GM21367 (cell line): ENCODE measurements at regions not wholly inside any gene's neighbourhood (a gene's known extent, or its start where the extent isn't known, plus 50 kb on each side); places are given as distances from the start of the nearest gene placed in this dataset.

Experiments used
- ATAC-seq: cut with Tn5 transposase; IDR thresholded peaks from one replicate; pipeline ENCODE4 v1.9.1; 2021; ENCODE audit not compliant: unreplicated experiment

GRCh38 chr1:209402697-209403096 lies 180.8 kb upstream of the CAMK1G start:
- ATAC-seq = no peak

DNA sequence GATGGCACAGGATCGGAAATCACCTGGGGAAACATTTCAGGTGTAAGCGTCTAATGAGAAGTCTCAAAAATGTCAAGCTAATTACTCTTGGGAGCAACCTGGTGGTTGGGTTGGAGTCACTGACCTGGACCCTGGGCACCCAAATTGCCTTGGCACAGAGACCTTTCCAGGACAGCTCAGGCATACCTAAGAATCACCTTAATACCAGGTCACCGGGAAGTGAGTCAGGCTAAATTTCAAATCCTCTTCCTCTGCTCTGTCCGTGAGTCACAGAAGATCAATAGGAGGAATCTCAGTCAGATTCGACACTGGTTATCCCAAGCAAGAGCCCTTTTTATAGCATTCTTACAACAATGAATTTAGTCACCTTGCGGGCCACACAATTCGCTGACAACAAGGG lies 179.6 kb upstream of the CAMK1G start:
- no peak for ATAC-seq

GRCh38 chr1:209404577-209404976 lies 178.9 kb upstream of the CAMK1G start:
- ATAC-seq = no peak

DNA sequence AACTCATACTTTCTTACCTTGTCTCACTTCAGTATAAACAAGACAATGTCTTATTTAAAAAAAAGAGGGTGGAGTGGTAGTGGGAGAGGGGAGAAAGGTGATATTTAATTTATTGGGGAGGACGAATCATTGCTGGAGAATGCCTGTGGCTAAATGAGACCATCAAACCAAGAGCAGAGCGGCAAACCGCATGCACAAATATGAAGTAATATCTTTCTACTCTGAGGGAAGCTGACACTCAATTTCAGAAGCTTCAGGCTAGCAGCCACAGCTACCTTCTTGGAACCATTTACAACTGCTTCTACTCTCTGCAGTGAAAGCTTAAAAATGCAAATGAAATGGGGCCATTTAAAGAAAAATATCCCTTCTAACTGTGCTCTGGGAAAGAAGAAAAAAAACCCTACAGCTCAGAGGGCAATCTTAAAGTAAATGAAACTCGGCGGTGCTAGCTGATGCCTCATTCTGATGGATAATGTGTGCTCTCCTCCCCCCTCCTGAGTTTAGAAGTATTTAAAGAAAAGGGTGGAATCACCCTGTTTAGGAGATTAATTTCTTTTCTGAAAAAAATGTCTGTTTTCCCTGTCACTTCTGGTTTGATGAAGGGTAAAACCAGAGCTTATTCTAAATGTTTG lies 178.2 kb upstream of the CAMK1G start:
- no peak for ATAC-seq

DNA sequence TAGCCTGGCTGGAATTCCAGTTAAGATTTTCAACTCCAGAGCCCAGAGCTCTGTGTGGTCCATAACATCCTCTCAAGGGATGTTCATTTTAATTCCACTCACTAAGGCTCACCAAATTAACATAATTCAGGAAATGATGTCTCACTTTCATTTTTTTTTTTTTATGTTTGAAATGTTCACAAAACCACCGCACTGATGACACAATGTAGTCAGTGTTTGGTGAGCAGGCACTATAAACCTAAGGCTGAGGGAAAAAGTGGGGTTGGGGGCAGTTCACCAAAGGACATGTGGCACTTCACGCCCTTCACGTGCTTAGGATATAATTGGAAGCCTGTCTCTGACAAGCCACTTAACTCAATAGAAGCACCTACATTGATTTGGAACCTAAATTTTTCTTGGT lies 177.3 kb upstream of the CAMK1G start:
- no peak for ATAC-seq

DNA sequence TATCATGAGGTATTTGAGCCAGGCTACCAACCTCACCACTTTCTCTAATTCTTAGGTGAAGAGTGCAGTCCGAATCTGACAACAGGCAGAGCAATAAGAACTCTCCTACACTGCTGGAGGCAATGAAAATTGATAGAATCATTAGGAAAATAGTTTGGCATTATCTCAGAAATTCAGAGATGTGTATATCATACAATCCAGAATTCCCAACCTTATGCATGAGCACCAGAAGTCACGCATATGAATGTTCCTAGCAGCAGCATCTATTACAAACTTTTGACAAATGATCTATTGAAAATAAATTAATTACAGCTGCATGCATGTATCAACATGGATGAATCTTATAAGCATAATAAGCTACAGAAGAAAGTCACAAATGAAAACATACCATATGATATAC lies 176.9 kb upstream of the CAMK1G start:
- ATAC-seq = no peak

- ATAC-seq = no peak
Measured at GRCh38 chr1:209409780-209410179, 173.7 kb upstream of the CAMK1G start.

GRCh38 chr1:209411491-209411929 lies 172.0 kb upstream of the CAMK1G start:
- ATAC-seq = no peak

DNA sequence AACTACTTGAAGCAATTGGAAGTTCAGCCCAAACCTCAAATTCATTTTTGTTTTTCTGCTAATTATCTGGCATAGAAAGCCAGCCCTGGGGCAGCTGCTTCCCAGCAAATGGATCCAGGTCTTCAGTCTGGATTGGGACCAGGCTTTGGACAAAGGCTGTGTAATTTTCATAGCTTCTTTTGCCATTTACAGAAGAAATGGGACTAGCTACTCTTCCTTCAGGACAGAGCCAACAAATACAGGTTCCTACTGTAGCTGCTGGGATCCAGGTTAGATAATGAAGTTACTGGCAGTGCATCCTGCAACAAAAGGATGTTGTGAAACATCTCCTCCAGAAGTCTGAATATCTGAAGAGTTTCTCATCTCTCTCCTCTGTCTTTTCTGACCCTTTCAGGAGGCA lies 171.5 kb upstream of the CAMK1G start:
- ATAC-seq = no peak

DNA sequence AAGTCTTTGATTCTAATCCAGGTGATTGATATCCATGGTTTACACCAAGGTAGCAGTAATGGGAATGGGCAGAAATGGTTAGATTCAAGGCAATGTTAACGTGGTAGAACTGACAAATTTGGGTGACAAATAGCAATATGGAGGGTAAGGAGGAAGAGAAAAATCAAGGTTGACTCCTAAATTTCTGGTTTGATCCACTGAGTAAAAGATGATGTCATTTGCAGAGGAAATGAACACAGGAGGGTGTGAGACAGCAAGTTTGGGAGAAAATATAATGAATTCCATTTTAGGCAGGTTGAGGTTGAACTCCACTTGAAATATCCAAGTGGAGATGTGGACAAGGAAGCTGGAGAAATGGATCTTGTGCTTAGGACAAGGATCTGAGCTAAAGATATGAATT lies 170.9 kb upstream of the CAMK1G start:
- no peak for ATAC-seq

- no peak for ATAC-seq
Measured at GRCh38 chr1:209413062-209413461, 170.5 kb upstream of the CAMK1G start.

DNA sequence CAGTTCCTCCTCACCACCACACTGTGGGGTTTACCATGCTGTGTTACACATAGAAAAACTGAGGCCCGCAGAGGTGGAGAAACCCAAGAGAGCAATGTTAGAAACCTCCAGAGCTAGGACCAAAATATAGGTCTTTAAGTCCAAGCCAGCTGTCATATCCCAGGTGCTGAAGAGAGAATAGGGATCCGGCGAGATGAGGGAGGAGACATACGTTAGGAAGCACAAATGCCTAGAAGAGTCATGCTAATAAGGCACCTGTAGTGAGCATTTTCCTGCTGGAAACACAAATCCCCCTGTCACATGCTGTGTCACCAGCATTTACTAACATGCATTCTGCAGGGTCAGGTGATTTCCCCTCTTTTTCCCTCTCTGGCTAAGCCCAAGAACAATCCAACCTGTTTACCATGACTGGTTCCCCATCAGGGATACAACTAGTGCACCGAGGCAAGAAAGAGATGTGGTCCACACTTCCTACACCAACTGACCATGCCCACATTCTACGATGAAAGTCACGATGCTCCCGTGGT lies 168.6 kb upstream of the CAMK1G start:
- no peak for ATAC-seq

- ATAC-seq = no peak
Measured at GRCh38 chr1:209416039-209416438, 167.5 kb upstream of the CAMK1G start.

- ATAC-seq = no peak
Measured at GRCh38 chr1:209416716-209417115, 166.8 kb upstream of the CAMK1G start.

DNA sequence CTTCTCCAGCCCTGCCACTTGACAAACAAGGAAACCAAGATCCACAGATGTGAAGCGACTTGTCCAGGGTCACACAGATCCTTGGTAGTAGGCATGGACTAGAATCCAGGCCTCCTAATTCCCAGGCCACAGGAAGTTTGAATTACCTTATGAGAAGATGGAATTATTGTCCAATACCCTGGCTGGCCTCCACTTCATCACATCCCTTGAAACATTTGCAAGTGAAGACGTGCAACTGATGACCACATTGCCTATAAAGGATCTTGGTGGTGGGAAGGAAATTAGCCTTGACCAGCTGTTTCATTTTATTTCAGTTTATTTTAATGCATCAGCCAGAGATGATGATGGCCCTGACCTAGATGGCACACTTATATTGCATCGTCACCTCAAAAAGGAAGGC lies 165.8 kb upstream of the CAMK1G start:
- ATAC-seq = no peak

GRCh38 chr1:209420276-209420675 lies 163.2 kb upstream of the CAMK1G start:
- ATAC-seq = no peak

DNA sequence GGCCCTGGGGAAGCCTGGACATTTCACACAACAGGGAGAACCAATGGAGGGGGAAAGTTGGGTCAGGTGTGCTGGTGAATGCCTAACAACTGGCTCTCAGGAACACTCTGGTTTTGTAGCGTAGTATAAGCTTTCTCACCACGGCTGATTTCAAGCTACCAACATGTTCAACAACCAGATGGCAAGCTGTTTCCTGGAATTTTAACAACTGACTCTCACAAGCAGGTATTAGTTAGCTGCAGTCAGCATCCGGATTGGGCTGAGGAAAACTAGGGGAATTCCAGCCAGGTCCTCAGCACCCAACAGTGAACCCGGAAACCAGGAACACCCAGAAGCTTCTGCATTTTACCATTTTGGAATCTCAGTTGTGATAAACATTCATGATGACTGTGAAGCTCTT lies 162.3 kb upstream of the CAMK1G start:
- no peak for ATAC-seq

GRCh38 chr1:209421978-209422680 lies 161.4 kb upstream of the CAMK1G start:
- no peak for ATAC-seq

DNA sequence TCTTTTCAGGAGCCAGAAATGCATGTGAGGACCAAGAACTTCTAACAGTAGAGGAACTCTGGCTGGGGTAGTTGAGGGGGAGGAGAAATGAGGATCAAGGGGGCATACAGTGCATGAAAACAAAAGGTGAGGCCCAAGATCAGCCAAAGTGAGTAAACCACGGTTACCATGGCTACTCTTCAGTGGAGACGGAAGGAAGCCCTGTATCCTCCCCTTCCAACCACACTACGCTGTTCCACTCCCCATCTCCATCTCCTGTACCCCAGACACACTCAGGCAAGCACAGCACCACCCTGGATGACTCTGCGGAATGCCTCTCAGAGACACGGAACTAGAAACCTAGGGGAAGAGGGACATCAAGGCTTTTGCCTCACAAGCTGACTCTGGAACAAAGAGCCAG lies 157.6 kb upstream of the CAMK1G start:
- no peak for ATAC-seq

DNA sequence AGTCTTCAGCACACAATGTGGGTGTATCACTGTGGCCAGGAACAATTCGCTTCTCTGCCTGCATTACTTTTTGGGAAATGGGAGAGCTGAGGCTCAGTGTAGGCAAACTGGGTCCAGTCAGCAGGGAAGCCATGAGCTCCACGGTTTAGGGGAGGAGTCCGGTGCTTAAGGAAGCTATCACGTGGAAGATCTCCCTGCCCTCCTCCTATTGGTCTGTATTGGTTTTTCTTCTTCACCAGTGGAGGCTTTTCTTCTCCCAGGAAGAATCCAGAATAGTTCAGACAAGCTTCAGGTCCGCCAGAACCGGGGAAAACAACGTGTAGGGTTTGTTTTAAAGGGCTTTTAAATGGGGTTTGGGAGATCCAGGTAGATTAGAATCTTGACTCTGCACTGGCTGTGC lies 156.2 kb upstream of the CAMK1G start:
- ATAC-seq = no peak

- ATAC-seq = no peak
Measured at GRCh38 chr1:209427811-209428210, 155.7 kb upstream of the CAMK1G start.

DNA sequence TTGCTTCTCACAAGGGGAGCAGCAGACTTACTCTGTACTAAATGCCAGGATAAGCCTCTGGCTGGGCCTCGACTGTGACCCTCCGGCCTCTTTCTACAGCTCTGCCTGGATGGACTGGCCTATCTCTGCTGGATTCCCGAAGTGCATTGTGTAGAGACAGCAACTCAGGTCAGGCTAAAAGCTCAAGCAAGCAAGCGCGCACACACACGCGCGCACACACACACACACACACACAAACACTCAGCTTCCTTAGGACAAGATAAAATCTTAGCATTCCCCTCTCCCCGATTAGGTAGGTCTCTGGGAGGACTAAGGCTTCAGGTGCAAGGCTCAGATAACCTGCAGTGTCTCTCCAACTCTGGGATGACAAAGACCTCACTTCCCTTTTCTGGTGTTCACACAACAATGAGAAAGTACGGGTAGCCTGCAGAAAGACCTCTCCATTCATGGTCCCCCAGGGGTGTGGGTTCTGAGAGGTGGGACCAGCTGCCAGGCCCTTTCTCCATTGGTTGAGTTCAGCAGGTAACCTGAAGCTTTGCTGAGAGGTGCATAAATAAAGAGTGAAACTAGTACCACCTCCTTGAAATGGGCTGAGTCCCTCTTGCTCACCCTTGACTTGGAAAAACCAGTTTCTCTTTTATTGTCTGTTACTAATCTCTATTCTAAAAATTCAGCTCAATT lies 155.1 kb upstream of the CAMK1G start:
- no peak for ATAC-seq
